Endothelial cell of umbilical vein (primary cell): ENCODE measurements at regions not wholly inside any gene's neighbourhood (a gene's known extent, or its start where the extent isn't known, plus 50 kb on each side); places are given as distances from the start of the nearest gene placed in this dataset.

Source experiments
- BruUV-seq: library from RNA; stranded (reverse); fragments of 400-500 nt; replicated peaks from 2 replicates; lab custom pipeline; 2021; lab: Mats Ljungman, UMichigan
- CTCF ChIA-PET: fragments of 300-600, 350-600 bp; sonication (Branson Sonifier 250); formaldehyde crosslinking; loops from one replicate; lab custom pipeline; 2021; ENCODE audit warnings: antibody characterized with exemption, inconsistent platforms; lab: Charles Lee
- POLR2A ChIA-PET: fragments of 300-600, 350-600 bp; sonication (Branson Sonifier 250); formaldehyde crosslinking; loops from one replicate; lab custom pipeline; 2021; ENCODE audit warnings: antibody characterized with exemption, inconsistent platforms; lab: Charles Lee
- DNase-seq: peaks from one replicate; pipeline ENCODE4 v3.0.0-alpha.2; 2011; ENCODE audit warnings: low read depth, low spot score
- FAIRE-seq: peaks from 2 replicates; lab custom pipeline; 2011; peaks lifted over from hg19 to GRCh38; lab: Jason Lieb, UNC
- H2AFZ ChIP-seq: 2 replicates; pipeline ENCODE4 v1.6.0; 2012; ENCODE audit warnings: low read depth, low read length, control low read depth, inconsistent platforms
- H3K27ac ChIP-seq: 2 replicates; pipeline ENCODE4 v1.5.1; 2011; ENCODE audit warnings: low read depth, mild to moderate bottlenecking, control low read depth, low read length, moderate library complexity; ENCODE audit not compliant: insufficient read depth
- H3K27me3 ChIP-seq, 2 experiments: 2 replicates each; pipeline versions ENCODE4 v1.6.0 to v1.6.1; 2011; ENCODE audit warnings: low read length in 2 of 2, mixed read lengths in 1 of 2; ENCODE audit not compliant: control insufficient read depth in 2 of 2, insufficient read depth in 2 of 2
- H3K36me3 ChIP-seq, 2 experiments: 2 replicates in 1 of 2; 3 replicates in 1 of 2; pipeline ENCODE4 v1.5.1; 2011; ENCODE audit warnings: low read length in 2 of 2, mild to moderate bottlenecking in 1 of 2, moderate library complexity in 1 of 2; ENCODE audit not compliant: control insufficient read depth in 2 of 2, insufficient read depth in 2 of 2; ENCODE audit errors: extremely low read depth in 1 of 2
- H3K4me1 ChIP-seq: 3 replicates; pipeline ENCODE4 v1.5.1; 2011; ENCODE audit warnings: mild to moderate bottlenecking, low read length; ENCODE audit not compliant: control insufficient read depth, insufficient read depth; ENCODE audit errors: extremely low read depth
- H3K4me2 ChIP-seq: 2 replicates; pipeline ENCODE4 v1.6.1; 2011; ENCODE audit warnings: low read length, control low read depth, mixed read lengths; ENCODE audit not compliant: insufficient read depth
- H3K4me3 ChIP-seq, 3 experiments: fragments of 200-600 bp in 1 of 3; sonication (generic), shearing (Covaris generic) in 1 of 3; replicated peaks in 1 of 3; 2 replicates each; pipeline ENCODE4 v1.5.1; 2011 to 2016; ENCODE audit warnings: control low read depth in 3 of 3, low read length in 3 of 3, mild to moderate bottlenecking in 2 of 3, inconsistent platforms in 1 of 3, low read depth in 1 of 3, moderate library complexity in 1 of 3; ENCODE audit not compliant: insufficient read depth in 1 of 3
- H3K79me2 ChIP-seq: 2 replicates; pipeline ENCODE4 v1.6.0; 2012; ENCODE audit warnings: low read length, inconsistent platforms; ENCODE audit not compliant: control insufficient read depth, insufficient read depth
- H3K9ac ChIP-seq: replicated peaks from 2 replicates; pipeline ENCODE3; 2011; ENCODE audit warnings: low read length, control low read depth; ENCODE audit not compliant: insufficient read depth; ENCODE audit errors: extremely low read depth
- H3K9me1 ChIP-seq: replicated peaks from 3 replicates; pipeline ENCODE4 v1.6.0; 2011; ENCODE audit warnings: mild to moderate bottlenecking, low read length; ENCODE audit not compliant: control insufficient read depth, insufficient read depth; ENCODE audit errors: extremely low read depth
- H3K9me3 ChIP-seq: replicated peaks from 2 replicates; pipeline ENCODE4 v1.5.1; 2012; ENCODE audit warnings: low read length, inconsistent platforms; ENCODE audit not compliant: control insufficient read depth, insufficient read depth
- H4K20me1 ChIP-seq: replicated peaks from 2 replicates; pipeline ENCODE3; 2011; ENCODE audit warnings: mild to moderate bottlenecking, low read length; ENCODE audit not compliant: control insufficient read depth, insufficient read depth; ENCODE audit errors: extremely low read depth
- EZH2 ChIP-seq: IDR thresholded peaks from 2 replicates; pipeline ENCODE4 v1.6.1; 2012; ENCODE audit warnings: borderline replicate concordance, low read depth, mild to moderate bottlenecking, moderate library complexity, low read length, inconsistent platforms; ENCODE audit not compliant: severe bottlenecking
- FOS ChIP-seq: IDR thresholded peaks from 2 replicates; pipeline ENCODE4 v1.6.1; 2011; ENCODE audit warnings: mild to moderate bottlenecking, low read length, moderate library complexity, borderline replicate concordance; ENCODE audit not compliant: insufficient read depth
- GATA2 ChIP-seq: IDR thresholded peaks from 2 replicates; pipeline ENCODE4 v1.7.0; 2011; ENCODE audit warnings: low read depth, mild to moderate bottlenecking, moderate library complexity, mixed read lengths, low read length; ENCODE audit not compliant: insufficient read length, insufficient read depth
- JUN ChIP-seq: IDR thresholded peaks from 2 replicates; pipeline ENCODE4 v1.6.1; 2011; ENCODE audit warnings: borderline replicate concordance, low read depth; ENCODE audit not compliant: insufficient read length, insufficient read depth
- MYC ChIP-seq: IDR thresholded peaks from one replicate; pipeline ENCODE4 v1.6.1; 2011; ENCODE audit warnings: mild to moderate bottlenecking, low read depth, low read length
- POLR2A ChIP-seq: IDR thresholded peaks from 2 replicates; pipeline ENCODE4 v1.6.1; 2012; ENCODE audit warnings: low read depth, mild to moderate bottlenecking, control low read depth, low read length
- POLR2AphosphoS5 ChIP-seq: IDR thresholded peaks from 2 replicates; pipeline ENCODE4 v1.6.1; 2012; ENCODE audit warnings: low read depth, mild to moderate bottlenecking, control low read depth, low read length, moderate library complexity; ENCODE audit not compliant: insufficient read depth
- dilution Hi-C: fragments of 300-500 bp; cut with MboI; formaldehyde crosslinking; loops from one replicate; pipeline ENCODE4 v1.15.0; 2019; ENCODE audit warnings: low sequenced_read_pairs; ENCODE audit not compliant: extremely low pct_ligation_motif_present
- intact Hi-C: fragments of 100-400 bp; cut with micrococcal nuclease; formaldehyde crosslinking; loops from one replicate; pipeline ENCODE4 v1.10.0; 2022
- TF ChIP-seq, protein P1 (sequence below): IDR thresholded peaks from 2 replicates; pipeline ENCODE4 v1.6.1; 2011; ENCODE audit not compliant: insufficient read depth, insufficient read length

GRCh38 chr14:65852689-65853088, 440.2 kb downstream of the FUT8 start:
- Histone ChIP-seq H3K27ac (no peak overlapping the region), H3K4me1 (no peaks in the 10 kb centered on the region), H3K4me2 (no peak overlapping the region), H2AFZ (no peak overlapping the region), H3K9me3 (no peaks in the 10 kb centered on the region), H3K9ac (no peak overlapping the region), H3K36me3 (no peaks in the 10 kb centered on the region), H3K79me2 (no peaks in the 10 kb centered on the region), H3K4me3 (no peak overlapping the region), H3K9me1 (no peaks in the 10 kb centered on the region), H3K27me3 (no peaks in the 10 kb centered on the region), H4K20me1 (no peaks in the 10 kb centered on the region)
- no peak for FAIRE-seq
- BruUV-seq, result no TSS peak
- POLR2A ChIA-PET, result no interaction called here
- intact Hi-C loops, result no loop called here
- TF ChIP-seq MYC (no peak), EZH2 (no peak), JUN (no peak), FOS (no peak), POLR2A (no peak), GATA2 (no peak)
- TF ChIP-seq, protein P1, sequence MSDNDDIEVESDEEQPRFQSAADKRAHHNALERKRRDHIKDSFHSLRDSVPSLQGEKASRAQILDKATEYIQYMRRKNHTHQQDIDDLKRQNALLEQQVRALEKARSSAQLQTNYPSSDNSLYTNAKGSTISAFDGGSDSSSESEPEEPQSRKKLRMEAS, result no peak
- DNase-seq, result no peak
- dilution Hi-C loops, result no loop called here
- CTCF ChIA-PET, result no interaction called here

DNA sequence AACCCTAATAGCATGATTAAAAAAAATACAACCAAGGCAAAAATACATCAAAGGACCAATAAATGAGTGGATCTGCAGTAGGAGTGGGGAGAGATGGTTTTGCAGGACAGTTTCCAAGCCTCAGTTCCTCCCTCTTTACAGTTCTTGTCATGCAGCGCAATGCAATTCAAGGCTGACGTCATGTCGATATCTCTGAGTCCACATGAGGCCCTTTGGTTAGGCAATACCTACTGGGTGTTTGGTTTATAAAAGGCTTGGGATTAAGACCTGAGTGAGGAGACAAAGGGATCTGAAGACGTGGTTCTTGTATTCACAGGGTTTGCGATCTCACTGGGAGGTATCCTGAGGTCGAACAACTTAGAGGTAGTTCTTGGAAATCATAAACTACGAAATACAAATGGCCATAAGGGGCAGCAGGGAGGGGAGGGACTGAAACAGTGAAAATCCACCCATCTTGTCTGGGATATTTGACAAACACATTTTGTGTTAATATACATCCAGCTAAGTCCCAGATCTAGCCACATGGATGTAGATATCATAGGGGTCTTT, 441.0 kb downstream of the FUT8 start:
- dilution Hi-C loops, result no loop called here
- no peak for DNase-seq
- intact Hi-C loops, result no loop called here

More for the DNA sequence above, 441.0 kb downstream of the FUT8 start:
- POLR2A ChIA-PET, result no interaction called here
- no peaks in the 10 kb centered on the region for H3K27me3 ChIP-seq
- no peaks in the 10 kb centered on the region for H3K9me1 ChIP-seq
- CTCF ChIA-PET, result no interaction called here
- H4K20me1 ChIP-seq, result no peaks in the 10 kb centered on the region
- H3K9ac ChIP-seq, result no peak overlapping the region
- no TSS peak for BruUV-seq
- no peak overlapping the region for H2AFZ ChIP-seq
- H3K4me3 ChIP-seq, result no peak overlapping the region
- H3K36me3 ChIP-seq, result no peaks in the 10 kb centered on the region
- TF ChIP-seq EZH2 (no peak), POLR2AphosphoS5 (no peak)
- TF ChIP-seq, protein P1, result no peak
- no peaks in the 10 kb centered on the region for H3K9me3 ChIP-seq
- no peaks in the 10 kb centered on the region for H3K79me2 ChIP-seq
- no peak for FAIRE-seq
- H3K4me2 ChIP-seq, result no peak overlapping the region
- no peaks in the 10 kb centered on the region for H3K4me1 ChIP-seq
- no peak overlapping the region for H3K27ac ChIP-seq
